Panc1 (cell line): ENCODE measurements at regions not wholly inside any gene's neighbourhood (a gene's known extent, or its start where the extent isn't known, plus 50 kb on each side); places are given as distances from the start of the nearest gene placed in this dataset.

Source experiments
- ATAC-seq: fragments of 200-7000 bp; cut with Tn5 transposase; 2 replicates; pipeline ENCODE4 v1.9.1; 2020; ENCODE audit warnings: mild to moderate bottlenecking, moderate library complexity
- BruUV-seq: library from RNA; stranded (reverse); fragments of 400-500 nt; replicated peaks from 2 replicates; lab custom pipeline; 2021; lab: Mats Ljungman, UMichigan
- CTCF ChIA-PET: fragments of 300-600 bp; sonication (Branson Sonifier 250); formaldehyde crosslinking; loops from one replicate; lab custom pipeline; 2022; ENCODE audit warnings: antibody characterized with exemption; lab: Charles Lee
- POLR2A ChIA-PET: fragments of 300-600 bp; sonication (Branson Sonifier 250); formaldehyde crosslinking; loops from one replicate; lab custom pipeline; 2022; ENCODE audit warnings: antibody characterized with exemption; lab: Charles Lee
- DNase-seq: peaks from one replicate; pipeline ENCODE4 v3.0.0-alpha.2; 2010; ENCODE audit warnings: low read depth, low spot score
- H3K27ac ChIP-seq: 2 replicates; pipeline ENCODE4 v1.5.1; 2011; ENCODE audit warnings: mild to moderate bottlenecking, low read length, inconsistent platforms
- H3K27me3 ChIP-seq: fragments of 200-500 bp; sonication (Bioruptor generic); 2 replicates; pipeline ENCODE4 v1.6.0; 2014; ENCODE audit warnings: low read length, inconsistent platforms; ENCODE audit not compliant: control insufficient read depth, insufficient read depth
- H3K36me3 ChIP-seq: fragments of 200-500 bp; sonication (Bioruptor generic); 2 replicates; pipeline ENCODE4 v1.5.1; 2014; ENCODE audit warnings: inconsistent platforms, mild to moderate bottlenecking, low read length, moderate library complexity; ENCODE audit not compliant: control insufficient read depth, insufficient read depth
- H3K4me1 ChIP-seq: 2 replicates; pipeline ENCODE4 v1.5.1; 2011; ENCODE audit warnings: inconsistent platforms, mild to moderate bottlenecking, low read length, moderate library complexity; ENCODE audit not compliant: control insufficient read depth, insufficient read depth
- H3K4me3 ChIP-seq, 2 experiments: 2 replicates each; pipeline ENCODE4 v1.5.1; 2011 to 2012; ENCODE audit warnings: low read depth in 2 of 2, low read length in 2 of 2, mild to moderate bottlenecking in 2 of 2, inconsistent platforms in 1 of 2, moderate library complexity in 1 of 2
- H3K9me3 ChIP-seq: fragments of 200-500 bp; sonication (Bioruptor generic); 2 replicates; pipeline ENCODE4 v1.5.1; 2014; ENCODE audit warnings: low read depth, mild to moderate bottlenecking, inconsistent platforms, low read length, moderate library complexity; ENCODE audit not compliant: control insufficient read depth, insufficient read depth
- POLR2AphosphoS5 ChIP-seq: IDR thresholded peaks from 2 replicates; pipeline ENCODE4 v1.6.1; 2012; ENCODE audit warnings: mild to moderate bottlenecking, low read depth, low read length, moderate library complexity
- SIN3A ChIP-seq: IDR thresholded peaks from 2 replicates; pipeline ENCODE4 v1.6.1; 2012; ENCODE audit warnings: low read depth, mild to moderate bottlenecking, low read length, moderate library complexity, borderline replicate concordance; ENCODE audit not compliant: insufficient read depth
- TCF7L2 ChIP-seq: IDR thresholded peaks from 2 replicates; pipeline ENCODE4 v1.6.1; 2011; ENCODE audit warnings: mild to moderate bottlenecking, low read depth, low read length, inconsistent platforms
- in situ Hi-C: cut with HindIII; loops from 2 replicates; pipeline ENCODE4 v1.10.0; 2016; ENCODE audit warnings: low sequenced_read_pairs, low pct_unique_long_range_greater_than_20kb
- intact Hi-C: fragments of 100-400 bp; cut with micrococcal nuclease; formaldehyde crosslinking; loops from one replicate; pipeline ENCODE4 v1.10.0; 2022; ENCODE audit not compliant: unreplicated experiment
- TF ChIP-seq, protein P1 (sequence below), 2 experiments: IDR thresholded peaks; 2 replicates each; pipeline ENCODE4 v1.6.1; 2011 to 2012; ENCODE audit warnings: low read depth in 2 of 2, control low read depth in 1 of 2, low read length in 1 of 2, mild to moderate bottlenecking in 1 of 2, moderate library complexity in 1 of 2; ENCODE audit not compliant: insufficient read depth in 1 of 2
- TF ChIP-seq, protein P2 (sequence below): fragments of 450-650 bp; IDR thresholded peaks from 2 replicates; pipeline ENCODE4 v1.5.1; 2017; ENCODE audit warnings: mild to moderate bottlenecking

DNA sequence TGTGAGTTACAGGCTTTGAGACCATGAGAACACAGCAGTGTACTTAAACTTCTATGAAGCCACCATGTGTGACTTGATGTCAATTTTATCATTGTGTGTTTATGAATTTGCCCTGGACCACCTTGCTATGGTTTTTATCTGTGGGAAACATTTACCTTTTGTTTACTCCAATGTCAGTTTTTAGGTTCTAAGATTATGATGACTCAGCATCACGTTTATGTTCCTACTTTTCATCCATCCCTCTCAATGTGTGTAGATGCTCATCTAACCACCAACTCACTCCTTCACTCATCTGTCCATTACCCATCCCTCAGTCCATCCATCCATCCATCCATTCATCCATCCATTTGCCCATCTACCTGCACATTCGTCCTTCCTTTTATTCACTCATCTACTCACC, 338.8 kb downstream of the MIAT start:
- in situ Hi-C loops, result no loop called here

DNA sequence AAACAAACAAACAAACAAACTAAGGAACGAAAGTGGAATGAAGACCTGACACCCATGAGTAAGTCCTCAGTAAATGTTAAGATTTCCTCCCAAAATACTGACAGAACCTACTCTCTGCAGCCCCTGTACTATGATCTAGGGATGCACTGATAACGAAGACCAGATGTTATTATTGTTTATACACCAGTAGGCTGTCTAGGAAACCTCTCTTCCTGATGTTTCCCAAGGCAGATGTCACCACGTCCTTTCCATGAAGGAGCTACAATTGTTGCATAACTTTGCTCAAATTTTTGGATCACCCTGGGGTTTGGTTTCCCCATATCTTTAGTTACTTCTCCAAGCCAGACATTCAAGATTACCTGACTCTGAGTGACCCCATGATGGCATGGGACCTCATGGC, 340.7 kb downstream of the MIAT start:
- Histone ChIP-seq H3K4me3 (no peak overlapping the region), H3K27me3 (no peaks in the 10 kb centered on the region), H3K4me1 (no peaks in the 10 kb centered on the region), H3K9me3 (no peaks in the 10 kb centered on the region), H3K27ac (no peak overlapping the region), H3K36me3 (no peaks in the 10 kb centered on the region)
- intact Hi-C loops, result no loop called here
- BruUV-seq, result no TSS peak
- TF ChIP-seq, protein P1, sequence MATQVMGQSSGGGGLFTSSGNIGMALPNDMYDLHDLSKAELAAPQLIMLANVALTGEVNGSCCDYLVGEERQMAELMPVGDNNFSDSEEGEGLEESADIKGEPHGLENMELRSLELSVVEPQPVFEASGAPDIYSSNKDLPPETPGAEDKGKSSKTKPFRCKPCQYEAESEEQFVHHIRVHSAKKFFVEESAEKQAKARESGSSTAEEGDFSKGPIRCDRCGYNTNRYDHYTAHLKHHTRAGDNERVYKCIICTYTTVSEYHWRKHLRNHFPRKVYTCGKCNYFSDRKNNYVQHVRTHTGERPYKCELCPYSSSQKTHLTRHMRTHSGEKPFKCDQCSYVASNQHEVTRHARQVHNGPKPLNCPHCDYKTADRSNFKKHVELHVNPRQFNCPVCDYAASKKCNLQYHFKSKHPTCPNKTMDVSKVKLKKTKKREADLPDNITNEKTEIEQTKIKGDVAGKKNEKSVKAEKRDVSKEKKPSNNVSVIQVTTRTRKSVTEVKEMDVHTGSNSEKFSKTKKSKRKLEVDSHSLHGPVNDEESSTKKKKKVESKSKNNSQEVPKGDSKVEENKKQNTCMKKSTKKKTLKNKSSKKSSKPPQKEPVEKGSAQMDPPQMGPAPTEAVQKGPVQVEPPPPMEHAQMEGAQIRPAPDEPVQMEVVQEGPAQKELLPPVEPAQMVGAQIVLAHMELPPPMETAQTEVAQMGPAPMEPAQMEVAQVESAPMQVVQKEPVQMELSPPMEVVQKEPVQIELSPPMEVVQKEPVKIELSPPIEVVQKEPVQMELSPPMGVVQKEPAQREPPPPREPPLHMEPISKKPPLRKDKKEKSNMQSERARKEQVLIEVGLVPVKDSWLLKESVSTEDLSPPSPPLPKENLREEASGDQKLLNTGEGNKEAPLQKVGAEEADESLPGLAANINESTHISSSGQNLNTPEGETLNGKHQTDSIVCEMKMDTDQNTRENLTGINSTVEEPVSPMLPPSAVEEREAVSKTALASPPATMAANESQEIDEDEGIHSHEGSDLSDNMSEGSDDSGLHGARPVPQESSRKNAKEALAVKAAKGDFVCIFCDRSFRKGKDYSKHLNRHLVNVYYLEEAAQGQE (IDR thresholded peaks at IDR 0.05; ENCODE audit: insufficient read depth in 1 of 2, low read depth in 2 of 2, low read length in 1 of 2), result no peak
- TF ChIP-seq, protein P2, sequence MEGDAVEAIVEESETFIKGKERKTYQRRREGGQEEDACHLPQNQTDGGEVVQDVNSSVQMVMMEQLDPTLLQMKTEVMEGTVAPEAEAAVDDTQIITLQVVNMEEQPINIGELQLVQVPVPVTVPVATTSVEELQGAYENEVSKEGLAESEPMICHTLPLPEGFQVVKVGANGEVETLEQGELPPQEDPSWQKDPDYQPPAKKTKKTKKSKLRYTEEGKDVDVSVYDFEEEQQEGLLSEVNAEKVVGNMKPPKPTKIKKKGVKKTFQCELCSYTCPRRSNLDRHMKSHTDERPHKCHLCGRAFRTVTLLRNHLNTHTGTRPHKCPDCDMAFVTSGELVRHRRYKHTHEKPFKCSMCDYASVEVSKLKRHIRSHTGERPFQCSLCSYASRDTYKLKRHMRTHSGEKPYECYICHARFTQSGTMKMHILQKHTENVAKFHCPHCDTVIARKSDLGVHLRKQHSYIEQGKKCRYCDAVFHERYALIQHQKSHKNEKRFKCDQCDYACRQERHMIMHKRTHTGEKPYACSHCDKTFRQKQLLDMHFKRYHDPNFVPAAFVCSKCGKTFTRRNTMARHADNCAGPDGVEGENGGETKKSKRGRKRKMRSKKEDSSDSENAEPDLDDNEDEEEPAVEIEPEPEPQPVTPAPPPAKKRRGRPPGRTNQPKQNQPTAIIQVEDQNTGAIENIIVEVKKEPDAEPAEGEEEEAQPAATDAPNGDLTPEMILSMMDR, result no peak
- TF ChIP-seq TCF7L2 (no peak), POLR2AphosphoS5 (no peak), SIN3A (no peak)
- ChIA-PET POLR2A (no interaction called here), CTCF (no interaction called here)
- in situ Hi-C loops, result no loop called here
- no peak for ATAC-seq
- DNase-seq, result no peak

More for the DNA sequence above, 338.8 kb downstream of the MIAT start:
- DNase-seq, result no peak
- Histone ChIP-seq H3K36me3 (no peaks in the 10 kb centered on the region), H3K4me3 (no peak overlapping the region), H3K27me3 (no peaks in the 10 kb centered on the region), H3K27ac (no peak overlapping the region), H3K9me3 (no peaks in the 10 kb centered on the region), H3K4me1 (no peaks in the 10 kb centered on the region)
- CTCF ChIA-PET, result no interaction called here
- TF ChIP-seq, protein P2, result no peak
- no peak for TF ChIP-seq POLR2AphosphoS5
- no peak for ATAC-seq
- POLR2A ChIA-PET, result no interaction called here
- intact Hi-C loops, result no loop called here
- BruUV-seq, result no TSS peak

DNA sequence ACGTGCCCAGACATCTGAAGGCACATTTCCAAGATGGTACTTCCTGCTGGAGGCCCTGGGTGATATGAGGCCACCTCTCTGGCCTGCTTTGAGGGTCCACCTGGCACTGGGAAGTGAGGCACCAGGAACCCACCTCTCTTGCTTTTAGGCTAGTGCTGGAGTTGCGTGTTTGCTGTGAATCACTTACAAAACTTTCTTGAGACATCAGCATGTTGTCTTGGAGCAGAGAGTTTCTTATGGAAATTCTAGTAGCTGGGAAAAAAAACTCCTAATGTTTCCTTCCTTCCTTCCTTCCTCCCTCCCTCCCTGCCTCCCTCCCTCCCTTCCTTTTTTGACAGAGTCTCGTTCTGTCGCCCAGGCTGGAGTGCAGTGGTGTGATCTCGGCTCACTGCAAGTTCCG, 341.3 kb downstream of the MIAT start:
- H3K4me3 ChIP-seq, result no peak overlapping the region
- POLR2A ChIA-PET, result no interaction called here
- CTCF ChIA-PET, result interaction anchor here (0.6 kb wide), 1 partner anchor 32 kb away, joined by 3 read pairs; no protein-coding TSS in a partner anchor
- ATAC-seq (no peak), DNase-seq (no peak)
- TF ChIP-seq, protein P2, result no peak
- no peak for TF ChIP-seq POLR2AphosphoS5
- no peak for TF ChIP-seq TCF7L2
- TF ChIP-seq SIN3A, result no peak
- TF ChIP-seq, protein P1 (IDR thresholded peaks at IDR 0.05; ENCODE audit: insufficient read depth in 1 of 2, low read depth in 2 of 2, low read length in 1 of 2), result no peak
- H3K9me3 ChIP-seq, result no peaks in the 10 kb centered on the region
- no peaks in the 10 kb centered on the region for H3K27me3 ChIP-seq
- H3K36me3 ChIP-seq, result no peaks in the 10 kb centered on the region
- no peak overlapping the region for H3K27ac ChIP-seq
- in situ Hi-C loops, result no loop called here
- no peaks in the 10 kb centered on the region for H3K4me1 ChIP-seq
- intact Hi-C loops, result no loop called here
- no TSS peak for BruUV-seq
